HAP-1 (cell line): ENCODE measurements at regions not wholly inside any gene's neighbourhood (a gene's known extent, or its start where the extent isn't known, plus 50 kb on each side); places are given as distances from the start of the nearest gene placed in this dataset.

ENCODE experiments used
- DNase-seq, 2 experiments: peaks; one replicate each; pipeline ENCODE4 v3.0.0-alpha.2; 2016 to 2020; ENCODE audit warnings: low spot score in 2 of 2
- H3K27me3 ChIP-seq: fragments of 250-450 bp; sonication (Bioruptor Pico); 2 replicates; pipeline ENCODE4 v1.5.1; 2020; ENCODE audit warnings: low read depth, mild to moderate bottlenecking, moderate library complexity
- H3K36me3 ChIP-seq: fragments of 250-450 bp; sonication (Bioruptor Pico); replicated peaks from 2 replicates; pipeline ENCODE4 v1.5.1; 2020; ENCODE audit warnings: mild to moderate bottlenecking
- H3K4me1 ChIP-seq: fragments of 250-450 bp; sonication (Bioruptor Pico); 2 replicates; pipeline ENCODE4 v1.5.1; 2020; ENCODE audit warnings: mild to moderate bottlenecking
- H3K4me3 ChIP-seq: fragments of 250-450 bp; sonication (Bioruptor Pico); 2 replicates; pipeline ENCODE4 v1.5.1; 2020; ENCODE audit warnings: mild to moderate bottlenecking, moderate library complexity
- H3K9me3 ChIP-seq: fragments of 250-450 bp; sonication (Bioruptor Pico); 2 replicates; pipeline ENCODE4 v1.5.1; 2020; ENCODE audit warnings: mild to moderate bottlenecking, moderate library complexity
- in situ Hi-C: fragments of 300-500 bp; cut with MboI; formaldehyde crosslinking; loops from 3 replicates; pipeline ENCODE4 v1.14.3; 2020; ENCODE audit warnings: low sequenced_read_pairs, inconsistent platforms, mixed read lengths

- Histone ChIP-seq H3K4me3 (no peak overlapping the region), H3K4me1 (no peaks in the 10 kb centered on the region), H3K9me3 (no peaks in the 10 kb centered on the region), H3K36me3 (no peaks in the 10 kb centered on the region), H3K27me3 (no peaks in the 10 kb centered on the region)
- no peak for DNase-seq
- in situ Hi-C loops, result no loop called here
Observed at GRCh38 chr4:156362581-156362980, 408.9 kb upstream of the CTSO start.

DNA sequence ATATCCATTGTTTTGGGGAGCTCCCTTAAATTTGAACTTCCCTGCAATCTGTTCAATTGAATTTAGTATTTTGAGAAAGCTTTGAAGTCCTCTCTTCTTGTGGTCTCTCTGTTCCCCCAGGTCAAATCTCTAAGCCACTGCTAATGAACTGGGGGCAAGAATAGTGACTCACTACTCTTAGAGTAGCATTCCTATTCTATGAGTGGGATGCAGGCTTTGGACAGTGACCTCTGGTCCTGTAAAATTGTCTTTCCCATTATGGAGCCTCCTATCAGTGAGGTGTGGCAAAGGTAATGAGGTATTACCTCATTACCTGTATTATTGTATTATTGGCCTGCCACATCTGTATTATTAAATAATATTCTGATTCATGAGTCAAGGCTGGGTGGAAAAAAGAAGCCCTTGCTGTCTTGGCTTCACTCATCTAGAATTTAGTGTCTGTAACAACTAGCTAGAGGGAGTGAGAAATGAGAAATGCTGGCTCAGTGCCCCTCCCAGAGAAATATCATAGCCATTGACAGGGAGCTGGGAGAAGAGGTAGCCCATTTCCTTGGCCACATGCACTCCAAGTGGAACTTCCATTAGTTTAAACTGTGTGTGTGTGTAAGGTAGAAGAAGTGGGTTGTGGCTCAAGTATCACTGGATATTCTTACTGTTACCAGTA is 393.9 kb upstream of the CTSO start:
- Histone ChIP-seq H3K9me3 (no peaks in the 10 kb centered on the region), H3K4me1 (no peaks in the 10 kb centered on the region), H3K36me3 (no peaks in the 10 kb centered on the region), H3K27me3 (no peaks in the 10 kb centered on the region), H3K4me3 (no peak overlapping the region)
- in situ Hi-C loops, result no loop called here
- no peak for DNase-seq

- Histone ChIP-seq H3K4me1 (no peaks in the 10 kb centered on the region), H3K27me3 (no peaks in the 10 kb centered on the region)
- in situ Hi-C loops, result no loop called here
Observed at GRCh38 chr4:156346959-156347385, 393.3 kb upstream of the CTSO start.

DNA sequence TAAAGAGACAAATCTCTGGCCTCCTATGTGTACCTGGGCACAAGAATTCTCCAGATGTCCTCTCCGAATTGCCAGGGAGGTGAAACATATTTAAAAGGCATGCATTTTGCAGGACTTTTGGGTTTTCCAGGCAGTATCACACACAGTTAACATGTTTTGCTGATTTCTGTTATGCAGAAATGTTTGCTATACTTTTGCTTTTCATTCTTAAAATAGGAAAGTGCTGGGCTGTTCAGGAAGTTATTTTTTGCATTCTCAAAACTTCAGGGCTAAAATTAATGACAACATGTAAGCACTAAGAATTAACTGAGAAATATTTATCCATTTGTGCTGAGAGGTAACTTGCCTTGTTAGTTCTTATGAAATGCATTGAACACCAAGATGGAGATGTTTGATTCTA is 390.7 kb upstream of the CTSO start:
- in situ Hi-C loops, result no loop called here
- H3K9me3 ChIP-seq, result no peaks in the 10 kb centered on the region
- H3K4me3 ChIP-seq, result no peak overlapping the region
- H3K27me3 ChIP-seq, result no peaks in the 10 kb centered on the region
- no peak for DNase-seq
- no peaks in the 10 kb centered on the region for H3K36me3 ChIP-seq
- no peaks in the 10 kb centered on the region for H3K4me1 ChIP-seq

More at GRCh38 chr4:156346959-156347385, 393.3 kb upstream of the CTSO start:
- H3K36me3 ChIP-seq, result no peaks in the 10 kb centered on the region
- no peak overlapping the region for H3K4me3 ChIP-seq
- DNase-seq, result no peak
- H3K9me3 ChIP-seq, result no peaks in the 10 kb centered on the region

- Histone ChIP-seq H3K4me3 (no peak overlapping the region), H3K4me1 (no peaks in the 10 kb centered on the region), H3K36me3 (no peaks in the 10 kb centered on the region), H3K9me3 (no peaks in the 10 kb centered on the region), H3K27me3 (no peaks in the 10 kb centered on the region)
- DNase-seq, result no peak
- in situ Hi-C loops, result no loop called here
Observed at GRCh38 chr4:156336511-156336910, 382.8 kb upstream of the CTSO start.

DNA sequence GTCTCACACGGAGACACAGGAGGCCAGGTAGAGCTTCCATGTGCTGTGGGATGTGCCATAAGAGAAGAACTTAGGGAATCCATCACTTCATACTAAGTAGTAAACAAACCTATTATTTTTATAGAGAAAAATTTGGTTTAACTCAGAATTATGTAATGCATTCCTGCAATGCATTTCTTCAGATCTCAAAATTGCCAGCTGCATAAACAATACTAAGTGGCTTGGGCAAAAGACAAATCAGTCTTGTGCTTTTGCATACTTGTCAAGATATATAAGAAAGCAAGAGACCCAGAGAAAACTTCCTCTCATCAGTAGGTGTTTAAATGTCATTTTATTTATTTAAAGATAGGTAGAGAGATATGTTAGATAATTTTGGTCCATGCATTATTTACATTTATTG is 382.1 kb upstream of the CTSO start:
- Histone ChIP-seq H3K27me3 (no peaks in the 10 kb centered on the region), H3K4me3 (no peak overlapping the region), H3K4me1 (no peaks in the 10 kb centered on the region), H3K36me3 (no peaks in the 10 kb centered on the region), H3K9me3 (no peaks in the 10 kb centered on the region)
- in situ Hi-C loops, result no loop called here
- DNase-seq, result no peak

DNA sequence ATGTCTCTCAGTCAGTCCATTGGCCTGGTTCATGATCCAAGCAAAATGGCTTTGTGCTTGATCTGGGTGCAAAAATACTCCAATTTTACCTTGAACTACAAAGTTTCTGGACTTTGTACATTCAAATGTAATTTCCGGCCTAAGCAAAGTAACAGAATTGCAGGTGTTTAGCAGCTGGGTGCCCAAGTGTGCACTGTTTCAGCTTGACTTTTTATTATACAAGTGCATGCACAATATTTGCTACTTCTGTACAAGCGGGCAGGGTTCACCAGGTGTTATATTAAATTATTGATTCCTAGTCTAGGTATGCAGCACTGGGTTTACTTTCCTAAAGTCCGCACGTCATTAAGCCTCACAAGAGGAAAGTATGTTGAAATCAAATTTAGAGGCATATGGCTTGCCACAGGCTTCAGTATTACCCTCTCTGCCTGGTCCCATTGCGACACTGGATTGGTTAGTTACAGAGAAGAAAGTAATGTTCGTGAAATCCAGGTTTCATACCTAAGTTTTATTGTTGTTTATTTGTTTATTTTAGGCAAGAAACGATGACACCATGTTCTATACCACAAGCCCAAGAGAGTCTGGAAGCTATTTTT is 376.9 kb upstream of the CTSO start:
- in situ Hi-C loops, result no loop called here
- Histone ChIP-seq H3K4me1 (peaks cover 4% of the 10 kb centered on the region), H3K27me3 (no peaks in the 10 kb centered on the region), H3K36me3 (no peaks in the 10 kb centered on the region), H3K4me3 (no peak overlapping the region), H3K9me3 (no peaks in the 10 kb centered on the region)
- DNase-seq, result no peak

- Histone ChIP-seq H3K4me3 (no peak overlapping the region), H3K27me3 (no peaks in the 10 kb centered on the region), H3K4me1 (peaks cover 4% of the 10 kb centered on the region), H3K9me3 (no peaks in the 10 kb centered on the region), H3K36me3 (no peaks in the 10 kb centered on the region)
- no peak for DNase-seq
- in situ Hi-C loops, result no loop called here
Observed at GRCh38 chr4:156329779-156330178, 376.1 kb upstream of the CTSO start.

DNA sequence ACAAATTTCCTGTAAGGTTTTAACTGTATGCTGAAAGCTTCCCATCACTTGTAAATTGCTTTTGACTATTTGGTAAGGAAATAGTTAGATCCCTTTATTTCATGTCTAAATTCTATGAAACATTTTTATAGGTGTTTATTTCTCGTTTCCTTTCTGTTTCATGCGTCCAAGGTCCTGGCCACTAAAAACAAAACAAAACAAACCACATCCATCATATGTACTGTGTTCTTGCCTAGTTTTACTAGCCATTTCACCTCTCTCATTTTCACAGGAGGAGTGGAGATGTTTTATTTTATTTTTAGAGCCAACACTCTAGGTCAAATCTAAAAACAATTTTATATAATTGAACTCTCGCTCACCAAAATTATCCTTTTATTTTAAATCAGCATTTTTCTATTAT is 375.2 kb upstream of the CTSO start:
- Histone ChIP-seq H3K9me3 (no peaks in the 10 kb centered on the region), H3K27me3 (no peaks in the 10 kb centered on the region), H3K4me3 (no peak overlapping the region), H3K4me1 (peaks cover 4% of the 10 kb centered on the region), H3K36me3 (no peaks in the 10 kb centered on the region)
- in situ Hi-C loops, result no loop called here
- DNase-seq, result no peak

- Histone ChIP-seq H3K27me3 (no peaks in the 10 kb centered on the region), H3K9me3 (no peaks in the 10 kb centered on the region), H3K4me1 (peaks cover 4% of the 10 kb centered on the region), H3K4me3 (no peak overlapping the region), H3K36me3 (no peaks in the 10 kb centered on the region)
- in situ Hi-C loops, result no loop called here
- DNase-seq, result no peak
Observed at GRCh38 chr4:156326246-156326645, 372.6 kb upstream of the CTSO start.

- Histone ChIP-seq H3K9me3 (no peaks in the 10 kb centered on the region), H3K4me1 (peaks cover 4% of the 10 kb centered on the region), H3K27me3 (no peaks in the 10 kb centered on the region), H3K36me3 (no peaks in the 10 kb centered on the region), H3K4me3 (no peak overlapping the region)
- in situ Hi-C loops, result no loop called here
- DNase-seq, result no peak
Observed at GRCh38 chr4:156322592-156322991, 368.9 kb upstream of the CTSO start.

- Histone ChIP-seq H3K9me3 (no peaks in the 10 kb centered on the region), H3K36me3 (no peaks in the 10 kb centered on the region), H3K4me1 (no peaks in the 10 kb centered on the region), H3K27me3 (no peaks in the 10 kb centered on the region), H3K4me3 (no peak overlapping the region)
- no peak for DNase-seq
- in situ Hi-C loops, result no loop called here
Observed at GRCh38 chr4:156321203-156321602, 367.5 kb upstream of the CTSO start.

DNA sequence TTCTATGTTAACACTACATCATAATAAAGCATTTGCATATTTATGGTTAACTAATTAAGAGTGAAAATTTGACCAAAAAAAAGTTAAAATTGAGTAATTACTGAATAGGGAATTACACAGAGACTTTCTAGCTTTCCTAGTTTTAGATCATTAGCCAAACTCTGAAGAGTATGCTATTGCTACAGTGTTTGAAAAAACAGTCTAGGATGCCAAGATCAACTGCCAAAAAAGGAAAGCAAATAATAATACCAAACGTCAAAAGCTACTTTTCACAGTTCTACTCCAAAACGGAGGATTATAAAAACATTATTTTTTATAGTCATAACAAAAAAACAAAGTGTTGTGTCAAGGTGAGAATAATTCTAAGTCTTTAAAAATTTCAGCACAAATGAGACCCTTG is 359.8 kb upstream of the CTSO start:
- DNase-seq, result no peak
- Histone ChIP-seq H3K9me3 (no peaks in the 10 kb centered on the region), H3K4me1 (peaks cover 7% of the 10 kb centered on the region), H3K27me3 (no peaks in the 10 kb centered on the region), H3K36me3 (no peaks in the 10 kb centered on the region), H3K4me3 (no peak overlapping the region)
- in situ Hi-C loops, result no loop called here

DNA sequence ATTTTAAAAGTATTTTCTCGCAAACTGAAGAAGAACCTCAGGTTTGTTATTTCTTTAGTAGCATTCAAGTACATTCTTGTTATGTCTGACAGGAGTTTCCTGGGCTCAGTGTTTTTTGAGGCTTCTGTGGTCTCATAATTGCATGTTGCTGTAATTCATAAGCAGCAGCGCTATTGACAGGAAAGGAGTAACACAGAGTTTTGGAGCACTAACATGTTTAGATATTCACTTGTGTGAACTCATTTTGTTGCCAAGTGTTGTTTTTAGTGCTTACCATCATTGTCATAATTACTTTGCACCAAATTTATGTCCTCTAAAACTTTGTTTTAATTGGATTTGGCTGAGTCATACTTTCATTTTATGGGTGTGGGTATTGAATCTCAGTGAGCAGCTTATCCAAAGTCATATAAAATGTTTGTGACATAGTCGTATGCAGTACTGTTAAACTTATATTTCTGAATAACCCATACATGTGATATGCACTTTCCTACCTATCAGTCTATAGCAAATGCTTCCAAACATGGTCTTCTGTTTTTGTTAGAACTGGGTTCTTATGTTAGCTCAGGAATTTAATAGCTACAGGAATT is 358.7 kb upstream of the CTSO start:
- Histone ChIP-seq H3K27me3 (no peaks in the 10 kb centered on the region), H3K4me1 (peaks cover 7% of the 10 kb centered on the region), H3K36me3 (no peaks in the 10 kb centered on the region), H3K4me3 (no peak overlapping the region), H3K9me3 (no peaks in the 10 kb centered on the region)
- in situ Hi-C loops, result no loop called here
- no peak for DNase-seq
